GM19467 (cell line): ENCODE measurements at regions not wholly inside any gene's neighbourhood (a gene's known extent, or its start where the extent isn't known, plus 50 kb on each side); places are given as distances from the start of the nearest gene placed in this dataset.
"Not testable (repeated sequence)": the region's sequence is repeated elsewhere in the genome, so short reads cannot be mapped to it uniquely, and the experiment has no call there.

ENCODE experiments used
- ATAC-seq: cut with Tn5 transposase; IDR thresholded peaks from one replicate; pipeline ENCODE4 v1.9.1; 2021; ENCODE audit warnings: mild to moderate bottlenecking, moderate library complexity; ENCODE audit not compliant: unreplicated experiment

- no peak for ATAC-seq
These were observed 240.2 kb upstream of the IL12A start for GRCh38 chr3:159748425-159748824.

- no peak for ATAC-seq
These were observed 239.2 kb upstream of the IL12A start for GRCh38 chr3:159749406-159749805.

GRCh38 chr3:159751146-159751545 lies 237.5 kb upstream of the IL12A start:
- ATAC-seq = no peak

- ATAC-seq = no peak
These were observed 236.9 kb upstream of the IL12A start for GRCh38 chr3:159751752-159752151.

GRCh38 chr3:159756279-159757207 lies 232.1 kb upstream of the IL12A start:
- not testable (repeated sequence) for ATAC-seq

GRCh38 chr3:159757341-159758060 lies 231.1 kb upstream of the IL12A start:
- ATAC-seq = no peak

- ATAC-seq = no peak
These were observed 228.6 kb upstream of the IL12A start for GRCh38 chr3:159760046-159760445.

GRCh38 chr3:159761369-159761768 lies 227.3 kb upstream of the IL12A start:
- ATAC-seq = no peak

- no peak for ATAC-seq
These were observed 226.6 kb upstream of the IL12A start for GRCh38 chr3:159761848-159762635.

- peak; percentile 38 for ATAC-seq
These were observed 225.5 kb upstream of the IL12A start for GRCh38 chr3:159763011-159763601.

GRCh38 chr3:159763602-159764489 lies 224.8 kb upstream of the IL12A start:
- peak; percentile 66 for ATAC-seq

GRCh38 chr3:159764490-159765029 lies 224.1 kb upstream of the IL12A start:
- ATAC-seq = no peak

GRCh38 chr3:159765030-159765859 lies 223.4 kb upstream of the IL12A start:
- ATAC-seq = no peak

- no peak for ATAC-seq
These were observed 222.8 kb upstream of the IL12A start for GRCh38 chr3:159765860-159766294.

GRCh38 chr3:159766563-159767185 lies 222.0 kb upstream of the IL12A start:
- ATAC-seq = no peak

- ATAC-seq = no peak
These were observed 217.6 kb upstream of the IL12A start for GRCh38 chr3:159770998-159771397.

GRCh38 chr3:159771865-159772611 lies 216.6 kb upstream of the IL12A start:
- no peak for ATAC-seq
